Activated naive CD8-positive, alpha-beta T cell treated with anti-CD3 and anti-CD28 coated beads for 36 hours (primary cell): ENCODE measurements at regions not wholly inside any gene's neighbourhood (a gene's known extent, or its start where the extent isn't known, plus 50 kb on each side); places are given as distances from the start of the nearest gene placed in this dataset.

Source experiments
- DNase-seq: peaks from one replicate; pipeline ENCODE4 v3.0.0; 2021
- H3K27ac Mint-ChIP-seq: one replicate; pipeline ENCODE4 v1.8.0; 2022; ENCODE audit warnings: mild to moderate bottlenecking, moderate library complexity, mixed read lengths
- H3K27me3 Mint-ChIP-seq: one replicate; pipeline ENCODE4 v1.8.0; 2022; ENCODE audit warnings: mild to moderate bottlenecking, mixed read lengths
- H3K36me3 Mint-ChIP-seq: one replicate; pipeline ENCODE4 v1.8.0; 2021; ENCODE audit warnings: mild to moderate bottlenecking, mixed read lengths
- H3K4me1 Mint-ChIP-seq: one replicate; pipeline ENCODE4 v1.8.0; 2021; ENCODE audit warnings: mixed read lengths
- H3K4me3 Mint-ChIP-seq: one replicate; pipeline ENCODE4 v1.8.0; 2022; ENCODE audit warnings: mild to moderate bottlenecking, moderate library complexity, mixed read lengths
- H3K9me3 Mint-ChIP-seq: one replicate; pipeline ENCODE4 v1.8.0; 2022; ENCODE audit warnings: mixed read lengths

DNA sequence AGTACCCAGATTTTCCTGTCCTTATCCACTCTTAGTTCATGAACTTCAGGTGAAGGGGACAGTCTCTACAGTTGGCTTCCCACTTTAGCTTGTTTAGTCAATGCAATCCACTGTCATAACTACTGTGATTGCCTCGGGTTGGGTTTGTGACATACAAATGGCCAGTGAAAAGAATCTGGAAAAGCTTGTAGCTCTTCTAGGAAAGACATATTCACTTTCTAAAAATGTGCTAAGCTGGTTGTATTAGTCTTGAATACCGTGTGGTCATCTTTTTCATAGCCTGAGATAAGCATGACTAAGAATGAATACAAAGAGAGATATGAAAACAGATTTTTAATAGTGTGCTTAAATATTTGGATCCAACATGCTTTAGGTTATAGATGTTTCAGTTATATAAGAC lies 1443.5 kb upstream of the IGFBP7 start:
- Mint-ChIP-seq H3K27me3 (no peaks in the 10 kb centered on the region), H3K4me3 (no peak overlapping the region), H3K4me1 (no peaks in the 10 kb centered on the region), H3K9me3 (peaks cover 3% of the 10 kb centered on the region), H3K27ac (no peak overlapping the region), H3K36me3 (no peaks in the 10 kb centered on the region)
- DNase-seq = no peak

DNA sequence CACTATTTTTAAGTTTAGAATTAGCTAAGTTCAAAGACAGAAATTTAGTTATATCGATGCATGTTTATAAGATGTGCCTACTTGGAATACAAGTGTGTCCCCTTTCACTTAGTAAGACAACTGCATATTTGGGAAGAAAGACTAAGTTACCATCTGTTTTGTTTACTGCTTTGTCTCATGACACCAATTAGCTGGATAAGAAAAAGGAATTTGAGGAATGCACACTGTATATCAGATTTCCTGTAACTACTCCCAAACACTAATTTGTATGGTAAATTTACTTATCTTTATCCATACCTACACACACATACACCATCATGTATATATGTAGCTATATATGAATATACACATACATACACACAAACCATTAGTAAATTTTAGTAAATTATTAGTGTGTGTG lies 1442.8 kb upstream of the IGFBP7 start:
- H3K27me3 Mint-ChIP-seq = no peaks in the 10 kb centered on the region
- no peak overlapping the region for H3K27ac Mint-ChIP-seq
- peaks cover 3% of the 10 kb centered on the region for H3K9me3 Mint-ChIP-seq
- no peaks in the 10 kb centered on the region for H3K4me1 Mint-ChIP-seq
- H3K36me3 Mint-ChIP-seq = no peaks in the 10 kb centered on the region
- H3K4me3 Mint-ChIP-seq = no peak overlapping the region
- DNase-seq = no peak

DNA sequence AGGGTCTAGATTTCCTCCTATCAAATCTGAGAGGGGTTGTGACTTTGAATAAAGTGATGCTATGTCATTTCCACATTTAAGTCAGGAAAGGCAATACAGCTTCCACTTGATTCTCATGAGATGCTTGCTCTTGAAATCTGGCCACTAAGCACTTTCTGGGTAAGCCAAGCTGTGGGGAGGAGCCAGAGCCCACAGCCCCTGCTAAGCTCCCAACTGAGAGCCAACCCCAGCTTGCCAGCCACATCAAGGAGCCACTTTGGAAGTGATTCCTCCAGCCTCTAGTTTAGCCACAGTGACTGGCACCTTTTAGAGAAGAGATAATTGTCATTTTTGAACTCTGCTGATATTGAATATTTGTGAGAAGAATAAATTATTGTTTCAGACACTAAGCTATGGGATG lies 1441.5 kb upstream of the IGFBP7 start:
- no peak overlapping the region for H3K27ac Mint-ChIP-seq
- H3K4me1 Mint-ChIP-seq = no peaks in the 10 kb centered on the region
- H3K4me3 Mint-ChIP-seq = no peak overlapping the region
- H3K9me3 Mint-ChIP-seq = peaks cover 2% of the 10 kb centered on the region
- no peak for DNase-seq
- no peaks in the 10 kb centered on the region for H3K36me3 Mint-ChIP-seq
- H3K27me3 Mint-ChIP-seq = no peaks in the 10 kb centered on the region

- Mint-ChIP-seq H3K36me3 (no peaks in the 10 kb centered on the region), H3K27me3 (no peaks in the 10 kb centered on the region), H3K4me3 (no peak overlapping the region), H3K4me1 (no peaks in the 10 kb centered on the region), H3K27ac (no peak overlapping the region), H3K9me3 (peaks cover 6% of the 10 kb centered on the region)
- no peak for DNase-seq
Measured at GRCh38 chr4:58543465-58543864, 1433.3 kb upstream of the IGFBP7 start.

- no peak for DNase-seq
- Mint-ChIP-seq H3K27ac (no peak overlapping the region), H3K36me3 (no peaks in the 10 kb centered on the region), H3K9me3 (peaks cover 6% of the 10 kb centered on the region), H3K4me1 (no peaks in the 10 kb centered on the region), H3K27me3 (no peaks in the 10 kb centered on the region), H3K4me3 (no peak overlapping the region)
Measured at GRCh38 chr4:58541926-58542325, 1431.7 kb upstream of the IGFBP7 start.

DNA sequence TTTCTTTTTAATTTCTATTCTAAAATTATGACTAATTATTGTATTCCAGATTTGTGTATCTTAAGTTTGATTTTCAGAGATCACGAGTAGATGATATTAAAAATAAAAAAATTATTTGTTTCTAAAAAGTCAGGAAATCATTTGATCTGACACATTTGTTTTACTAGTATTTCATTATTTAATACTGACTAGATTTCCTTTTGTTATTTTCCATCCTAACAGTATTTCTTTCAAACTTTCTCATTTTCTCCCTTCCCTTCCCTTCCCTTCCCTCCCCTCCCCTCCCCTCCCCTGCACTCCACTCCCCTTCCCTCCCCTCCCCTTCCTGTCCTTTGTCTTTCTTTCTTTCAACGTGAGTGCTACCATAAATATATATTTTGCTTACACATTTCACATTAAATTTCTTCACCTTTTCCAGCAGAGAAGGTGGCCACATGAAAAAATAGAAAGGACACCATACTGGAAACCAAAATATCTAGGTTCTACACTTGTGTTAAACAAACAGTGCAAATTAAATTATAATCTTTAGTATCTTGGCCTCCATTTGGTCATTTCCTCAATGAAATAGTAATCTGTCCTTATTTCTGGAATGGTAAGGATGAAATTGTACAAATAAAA lies 1412.7 kb upstream of the IGFBP7 start:
- Mint-ChIP-seq H3K4me3 (no peak overlapping the region), H3K27me3 (no peaks in the 10 kb centered on the region), H3K4me1 (no peaks in the 10 kb centered on the region), H3K9me3 (peaks cover 10% of the 10 kb centered on the region), H3K27ac (no peak overlapping the region), H3K36me3 (no peaks in the 10 kb centered on the region)
- DNase-seq = no peak

- DNase-seq = no peak
- Mint-ChIP-seq H3K27me3 (no peaks in the 10 kb centered on the region), H3K4me1 (no peaks in the 10 kb centered on the region), H3K9me3 (peaks cover 7% of the 10 kb centered on the region), H3K27ac (no peak overlapping the region), H3K4me3 (no peak overlapping the region), H3K36me3 (no peaks in the 10 kb centered on the region)
Measured at GRCh38 chr4:58515226-58515625, 1405.0 kb upstream of the IGFBP7 start.

DNA sequence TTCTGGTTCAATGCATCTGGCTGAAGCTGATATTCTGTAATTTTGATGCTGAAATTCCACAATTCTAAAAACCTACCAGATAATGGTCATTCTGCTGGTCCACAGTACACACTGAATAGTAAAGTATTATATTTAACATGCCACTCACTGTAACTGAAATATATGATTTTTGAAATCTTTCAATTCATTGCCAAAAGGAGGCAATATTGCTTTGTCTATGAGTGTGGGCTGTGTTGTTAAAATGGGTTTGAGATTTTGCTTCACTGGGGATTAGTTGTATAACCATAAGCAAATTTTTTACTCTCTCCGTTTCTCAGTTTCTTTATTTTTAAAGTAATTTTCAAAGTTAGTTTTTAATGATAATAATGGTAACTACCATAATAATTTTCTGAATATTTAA lies 1404.1 kb upstream of the IGFBP7 start:
- Mint-ChIP-seq H3K27ac (no peak overlapping the region), H3K4me3 (no peak overlapping the region), H3K9me3 (peaks cover under 1% of the 10 kb centered on the region), H3K4me1 (no peaks in the 10 kb centered on the region), H3K27me3 (no peaks in the 10 kb centered on the region), H3K36me3 (no peaks in the 10 kb centered on the region)
- no peak for DNase-seq

GRCh38 chr4:58510652-58511051 lies 1400.5 kb upstream of the IGFBP7 start:
- DNase-seq = no peak
- Mint-ChIP-seq H3K4me3 (no peak overlapping the region), H3K36me3 (no peaks in the 10 kb centered on the region), H3K27me3 (no peaks in the 10 kb centered on the region), H3K9me3 (no peaks in the 10 kb centered on the region), H3K27ac (no peak overlapping the region), H3K4me1 (no peaks in the 10 kb centered on the region)

DNA sequence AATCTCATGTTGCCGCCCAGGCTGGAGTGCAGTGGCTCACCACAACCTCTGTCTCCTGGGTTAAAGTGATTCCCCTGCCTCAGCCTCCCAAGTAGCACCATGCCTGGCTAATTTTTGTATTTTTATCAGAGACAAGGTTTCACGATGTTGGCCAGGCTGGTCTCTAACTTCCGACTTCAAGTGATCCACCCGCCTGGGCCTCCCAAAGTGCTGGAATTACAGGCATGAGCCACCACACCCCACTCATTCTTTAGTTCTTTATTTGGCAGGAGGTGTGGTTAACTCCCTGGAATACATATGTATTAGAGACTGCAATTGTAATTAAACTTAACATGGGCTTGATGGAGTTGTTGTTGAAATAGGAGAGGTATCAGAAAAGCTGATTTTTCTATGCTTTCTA lies 1396.9 kb upstream of the IGFBP7 start:
- Mint-ChIP-seq H3K27ac (no peak overlapping the region), H3K4me3 (no peak overlapping the region), H3K27me3 (no peaks in the 10 kb centered on the region)

DNA sequence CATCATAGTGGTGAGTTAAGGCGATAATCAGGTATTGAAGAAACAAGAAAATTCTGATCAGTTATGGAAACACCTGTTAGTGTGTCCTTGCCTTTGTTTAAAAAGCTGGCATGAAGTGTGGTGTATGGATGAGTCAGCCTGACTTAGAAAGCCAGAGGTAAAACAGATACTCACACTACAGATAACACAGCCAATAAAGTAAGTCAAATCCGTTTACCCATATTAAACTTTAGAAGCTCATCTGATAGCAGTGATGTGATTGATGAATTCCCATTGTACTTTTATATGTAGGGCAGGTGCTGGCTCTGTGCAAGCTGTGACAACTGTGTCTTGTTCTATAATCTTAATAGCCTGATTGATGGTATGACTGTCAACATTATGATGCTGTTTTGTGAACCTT lies 1392.7 kb upstream of the IGFBP7 start:
- H3K27ac Mint-ChIP-seq = no peak overlapping the region
- H3K9me3 Mint-ChIP-seq = peaks cover 3% of the 10 kb centered on the region
- H3K4me3 Mint-ChIP-seq = no peak overlapping the region
- H3K4me1 Mint-ChIP-seq = no peaks in the 10 kb centered on the region
- H3K27me3 Mint-ChIP-seq = no peaks in the 10 kb centered on the region
- no peak for DNase-seq
- no peaks in the 10 kb centered on the region for H3K36me3 Mint-ChIP-seq

More for the DNA sequence above, 1396.9 kb upstream of the IGFBP7 start:
- Mint-ChIP-seq H3K36me3 (no peaks in the 10 kb centered on the region), H3K9me3 (no peaks in the 10 kb centered on the region), H3K4me1 (no peaks in the 10 kb centered on the region)
- no peak for DNase-seq

DNA sequence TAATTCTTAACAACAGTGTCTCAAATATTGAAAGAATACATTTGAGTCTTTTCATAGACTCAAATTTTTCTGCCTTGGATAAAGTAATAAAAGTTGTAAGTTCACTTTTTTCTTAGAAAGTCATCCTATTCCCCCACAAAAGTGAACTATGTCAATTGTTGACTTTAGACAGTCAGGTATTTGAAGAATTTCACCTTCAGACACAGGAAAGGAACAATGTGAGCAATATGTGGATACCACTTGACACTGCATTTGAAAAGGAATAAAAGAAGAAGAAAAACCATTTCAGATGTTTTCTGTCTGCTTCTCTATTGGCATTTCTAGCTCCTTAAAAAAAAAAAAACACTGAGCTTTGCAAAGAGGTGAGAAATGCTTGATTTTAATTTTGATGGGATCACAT lies 1389.0 kb upstream of the IGFBP7 start:
- Mint-ChIP-seq H3K36me3 (no peaks in the 10 kb centered on the region), H3K27me3 (no peaks in the 10 kb centered on the region), H3K27ac (no peak overlapping the region), H3K4me1 (no peaks in the 10 kb centered on the region), H3K9me3 (peaks cover 4% of the 10 kb centered on the region), H3K4me3 (no peak overlapping the region)
- no peak for DNase-seq

GRCh38 chr4:58491620-58492019 lies 1381.4 kb upstream of the IGFBP7 start:
- Mint-ChIP-seq H3K4me1 (no peaks in the 10 kb centered on the region), H3K27me3 (no peaks in the 10 kb centered on the region), H3K9me3 (peaks cover 5% of the 10 kb centered on the region), H3K36me3 (no peaks in the 10 kb centered on the region), H3K4me3 (no peak overlapping the region), H3K27ac (no peak overlapping the region)
- DNase-seq = no peak

DNA sequence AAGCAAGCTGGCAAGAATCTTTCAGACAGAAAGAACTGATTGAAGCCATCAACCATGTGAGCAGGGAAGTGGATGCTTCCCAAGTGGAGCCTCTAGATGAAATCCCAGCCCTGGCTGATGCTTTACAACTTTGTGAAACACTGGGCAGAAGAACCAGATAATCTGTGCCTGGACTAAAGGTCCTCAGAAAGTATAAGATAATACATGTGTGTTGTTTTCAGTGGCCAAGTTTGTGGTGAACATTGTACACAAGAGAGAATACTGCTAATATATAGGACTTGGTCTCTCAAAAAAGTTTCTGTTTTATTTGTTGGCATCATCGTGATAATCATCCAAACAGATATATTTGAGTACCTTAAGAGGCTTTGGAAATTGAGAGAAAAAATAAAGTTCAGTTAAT lies 1367.8 kb upstream of the IGFBP7 start:
- Mint-ChIP-seq H3K9me3 (peaks cover 2% of the 10 kb centered on the region), H3K4me1 (no peaks in the 10 kb centered on the region), H3K27me3 (no peaks in the 10 kb centered on the region), H3K27ac (no peak overlapping the region), H3K4me3 (no peak overlapping the region), H3K36me3 (no peaks in the 10 kb centered on the region)
- no peak for DNase-seq

DNA sequence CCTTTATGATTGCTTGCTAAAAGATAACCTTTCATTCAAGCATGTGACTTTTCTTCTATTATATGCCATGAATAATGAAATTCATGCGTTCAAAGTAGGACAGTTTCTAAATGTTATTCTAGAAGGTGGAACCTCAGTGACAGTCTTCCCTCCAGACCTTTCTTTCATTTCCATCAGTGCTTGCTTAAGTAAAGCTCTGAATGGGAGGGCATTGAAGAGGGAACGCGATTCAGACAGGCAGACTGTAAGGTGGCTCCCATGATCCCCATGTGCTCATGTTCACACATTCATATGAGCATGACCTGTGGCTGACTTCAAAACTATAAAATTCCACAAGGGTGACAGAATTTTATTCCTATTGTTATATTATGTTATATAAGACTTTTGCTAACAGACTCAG lies 1367.3 kb upstream of the IGFBP7 start:
- Mint-ChIP-seq H3K4me1 (no peaks in the 10 kb centered on the region), H3K4me3 (no peak overlapping the region), H3K27me3 (no peaks in the 10 kb centered on the region), H3K27ac (no peak overlapping the region), H3K9me3 (peaks cover 2% of the 10 kb centered on the region), H3K36me3 (no peaks in the 10 kb centered on the region)
- DNase-seq = no peak

- peaks cover 2% of the 10 kb centered on the region for H3K9me3 Mint-ChIP-seq
- H3K4me1 Mint-ChIP-seq = no peaks in the 10 kb centered on the region
- H3K27ac Mint-ChIP-seq = no peak overlapping the region
- H3K36me3 Mint-ChIP-seq = no peaks in the 10 kb centered on the region
- no peak overlapping the region for H3K4me3 Mint-ChIP-seq
- no peaks in the 10 kb centered on the region for H3K27me3 Mint-ChIP-seq
- no peak for DNase-seq
Measured at GRCh38 chr4:58475097-58475496, 1364.9 kb upstream of the IGFBP7 start.

GRCh38 chr4:58465031-58465430 lies 1354.8 kb upstream of the IGFBP7 start:
- no peaks in the 10 kb centered on the region for H3K36me3 Mint-ChIP-seq
- no peaks in the 10 kb centered on the region for H3K27me3 Mint-ChIP-seq
- no peak overlapping the region for H3K4me3 Mint-ChIP-seq
- H3K4me1 Mint-ChIP-seq = no peaks in the 10 kb centered on the region
- peaks cover 5% of the 10 kb centered on the region for H3K9me3 Mint-ChIP-seq
- H3K27ac Mint-ChIP-seq = no peak overlapping the region
- no peak for DNase-seq
